SK-N-SH (cell line): ENCODE measurements at regions not wholly inside any gene's neighbourhood (a gene's known extent, or its start where the extent isn't known, plus 50 kb on each side); places are given as distances from the start of the nearest gene placed in this dataset.

ENCODE experiments used
- CTCF ChIA-PET: fragments of 300-600, 350-600 bp; formaldehyde crosslinking; extraction: SDS; loops from one replicate; lab custom pipeline; 2021; lab: Yijun Ruan, JAX
- POLR2A ChIA-PET: fragments of 350-600 bp; sonication (Branson Sonifier 250); formaldehyde crosslinking; extraction: SDS; loops from one replicate; lab custom pipeline; 2020; ENCODE audit warnings: antibody characterized with exemption, inconsistent platforms; lab: Yijun Ruan, JAX
- DNase-seq: peaks from one replicate; pipeline ENCODE4 v3.0.0; 2012
- H2AFZ ChIP-seq: fragments of 200-600 bp; sonication (generic); 2 replicates; pipeline ENCODE4 v1.8.1; 2016; ENCODE audit warnings: antibody characterized with exemption, mild to moderate bottlenecking, low read depth
- H3F3A ChIP-seq: fragments of 200-600 bp; sonication (generic); replicated peaks from 2 replicates; pipeline ENCODE3; 2016; ENCODE audit warnings: antibody characterized with exemption, mild to moderate bottlenecking; ENCODE audit not compliant: insufficient read depth
- H3K27ac ChIP-seq, 2 experiments: fragments of 200-500 bp in 1 of 2; fragments of 200-600 bp in 1 of 2; sonication (Bioruptor generic) in 1 of 2; sonication (generic), shearing (Covaris generic) in 1 of 2; 2 replicates each; pipeline versions ENCODE4 v1.5.1 to v1.6.1; 2014 to 2016; ENCODE audit warnings: low read depth in 2 of 2, inconsistent platforms in 1 of 2, low read length in 1 of 2, mild to moderate bottlenecking in 1 of 2, mixed read lengths in 1 of 2
- H3K27me3 ChIP-seq: fragments of 200-600 bp; sonication (generic), shearing (Covaris generic); 2 replicates; pipeline ENCODE4 v1.6.1; 2016; ENCODE audit warnings: mixed run types; ENCODE audit not compliant: insufficient read depth
- H3K36me3 ChIP-seq, 2 experiments: fragments of 200-500 bp in 1 of 2; fragments of 200-600 bp in 1 of 2; sonication (Bioruptor generic) in 1 of 2; sonication (generic) in 1 of 2; replicated peaks in 1 of 2; 2 replicates each; pipeline versions ENCODE3 to v1.5.1; 2014 to 2016; ENCODE audit warnings: low read length in 1 of 2, mild to moderate bottlenecking in 1 of 2; ENCODE audit not compliant: insufficient read depth in 2 of 2, control insufficient read depth in 1 of 2
- H3K4me1 ChIP-seq, 2 experiments: fragments of 200-500 bp in 1 of 2; fragments of 200-600 bp in 1 of 2; sonication (Bioruptor generic) in 1 of 2; sonication (generic), shearing (Covaris generic) in 1 of 2; 2 replicates each; pipeline versions ENCODE4 v1.5.1 to v1.6.1; 2014 to 2016; ENCODE audit warnings: low read depth in 1 of 2, low read length in 1 of 2, mixed run types in 1 of 2; ENCODE audit not compliant: insufficient read depth in 2 of 2, control insufficient read depth in 1 of 2
- H3K4me2 ChIP-seq: fragments of 200-600 bp; sonication (generic), shearing (Covaris generic); 2 replicates; pipeline ENCODE4 v1.6.1; 2017; ENCODE audit warnings: mixed run types
- H3K4me3 ChIP-seq, 2 experiments: fragments of 200-500 bp in 1 of 2; fragments of 200-600 bp in 1 of 2; sonication (Bioruptor generic) in 1 of 2; sonication (generic), shearing (Covaris generic) in 1 of 2; 2 replicates each; pipeline versions ENCODE4 v1.5.1 to v1.8.1; 2014 to 2016; ENCODE audit warnings: low read depth in 2 of 2, inconsistent platforms in 1 of 2, low read length in 1 of 2, mild to moderate bottlenecking in 1 of 2, mixed read lengths in 1 of 2, moderate library complexity in 1 of 2
- H3K79me2 ChIP-seq: fragments of 200-600 bp; sonication (generic); 2 replicates; pipeline ENCODE4 v1.8.1; 2017; ENCODE audit warnings: mild to moderate bottlenecking; ENCODE audit not compliant: insufficient read depth
- H3K9ac ChIP-seq: fragments of 200-600 bp; sonication (generic); 2 replicates; pipeline ENCODE4 v1.6.1; 2017; ENCODE audit warnings: mixed run types
- H3K9me2 ChIP-seq: fragments of 200-600 bp; sonication (generic); 2 replicates; pipeline ENCODE4 v1.6.1; 2017; ENCODE audit warnings: mixed run types
- H3K9me3 ChIP-seq: fragments of 200-600 bp; sonication (generic); 2 replicates; pipeline ENCODE4 v1.6.1; 2017; ENCODE audit warnings: mixed run types, mild to moderate bottlenecking, moderate library complexity
- H4K20me1 ChIP-seq: fragments of 200-600 bp; sonication (generic); 2 replicates; pipeline ENCODE4 v1.6.1; 2017; ENCODE audit warnings: mild to moderate bottlenecking, mixed run types; ENCODE audit not compliant: insufficient read depth
- ELF1 ChIP-seq: IDR thresholded peaks from 2 replicates; pipeline ENCODE4 v1.4.0; 2012
- EP300 ChIP-seq, 2 experiments: IDR thresholded peaks; 2 replicates each; pipeline versions ENCODE4 v1.4.0 to v1.6.1; 2012; ENCODE audit warnings: borderline replicate concordance in 1 of 2, low read depth in 1 of 2, low read length in 1 of 2
- EZH2phosphoT487 ChIP-seq: fragments of 200-600 bp; sonication (generic); IDR thresholded peaks from 2 replicates; pipeline ENCODE4 v1.6.1; 2017; ENCODE audit warnings: low read depth, mixed run types, mild to moderate bottlenecking, antibody characterized with exemption, moderate library complexity, borderline replicate concordance
- JUND ChIP-seq: IDR thresholded peaks from 2 replicates; pipeline ENCODE4 v1.4.0; 2012
- MXI1 ChIP-seq: IDR thresholded peaks from 2 replicates; pipeline ENCODE4 v1.6.1; 2012; ENCODE audit warnings: mild to moderate bottlenecking, low read depth, low read length, improper control_type of control experiment
- NFIC ChIP-seq: IDR thresholded peaks from 2 replicates; pipeline ENCODE4 v1.4.0; 2012; ENCODE audit warnings: borderline replicate concordance
- NRF1 ChIP-seq: IDR thresholded peaks from 2 replicates; pipeline ENCODE4 v1.6.1; 2012; ENCODE audit warnings: low read depth, mild to moderate bottlenecking, low read length
- POLR2AphosphoS5 ChIP-seq: IDR thresholded peaks from 2 replicates; pipeline ENCODE4 v1.6.1; 2012; ENCODE audit warnings: low read depth, low read length
- RFX5 ChIP-seq: IDR thresholded peaks from 2 replicates; pipeline ENCODE4 v1.6.1; 2012; ENCODE audit warnings: mild to moderate bottlenecking, improper control_type of control experiment, low read length
- SMC3 ChIP-seq: IDR thresholded peaks from 2 replicates; pipeline ENCODE4 v1.6.1; 2012; ENCODE audit warnings: low read depth, low read length, improper control_type of control experiment
- WGBS: methylation state at CpG from one replicate; pipeline ENCODE4 v1.1.6; 2017; ENCODE audit warnings: low lambda C conversion rate; 5-methylcytosine and 5-hydroxymethylcytosine counted together
- TF ChIP-seq, protein P1 (sequence below): IDR thresholded peaks from 2 replicates; pipeline ENCODE4; 2012
- TF ChIP-seq, protein P2 (sequence below): fragments of 150-350 bp; IDR thresholded peaks from 2 replicates; pipeline ENCODE4 v1.6.1; 2016; ENCODE audit warnings: mild to moderate bottlenecking, low read depth, low read length

DNA sequence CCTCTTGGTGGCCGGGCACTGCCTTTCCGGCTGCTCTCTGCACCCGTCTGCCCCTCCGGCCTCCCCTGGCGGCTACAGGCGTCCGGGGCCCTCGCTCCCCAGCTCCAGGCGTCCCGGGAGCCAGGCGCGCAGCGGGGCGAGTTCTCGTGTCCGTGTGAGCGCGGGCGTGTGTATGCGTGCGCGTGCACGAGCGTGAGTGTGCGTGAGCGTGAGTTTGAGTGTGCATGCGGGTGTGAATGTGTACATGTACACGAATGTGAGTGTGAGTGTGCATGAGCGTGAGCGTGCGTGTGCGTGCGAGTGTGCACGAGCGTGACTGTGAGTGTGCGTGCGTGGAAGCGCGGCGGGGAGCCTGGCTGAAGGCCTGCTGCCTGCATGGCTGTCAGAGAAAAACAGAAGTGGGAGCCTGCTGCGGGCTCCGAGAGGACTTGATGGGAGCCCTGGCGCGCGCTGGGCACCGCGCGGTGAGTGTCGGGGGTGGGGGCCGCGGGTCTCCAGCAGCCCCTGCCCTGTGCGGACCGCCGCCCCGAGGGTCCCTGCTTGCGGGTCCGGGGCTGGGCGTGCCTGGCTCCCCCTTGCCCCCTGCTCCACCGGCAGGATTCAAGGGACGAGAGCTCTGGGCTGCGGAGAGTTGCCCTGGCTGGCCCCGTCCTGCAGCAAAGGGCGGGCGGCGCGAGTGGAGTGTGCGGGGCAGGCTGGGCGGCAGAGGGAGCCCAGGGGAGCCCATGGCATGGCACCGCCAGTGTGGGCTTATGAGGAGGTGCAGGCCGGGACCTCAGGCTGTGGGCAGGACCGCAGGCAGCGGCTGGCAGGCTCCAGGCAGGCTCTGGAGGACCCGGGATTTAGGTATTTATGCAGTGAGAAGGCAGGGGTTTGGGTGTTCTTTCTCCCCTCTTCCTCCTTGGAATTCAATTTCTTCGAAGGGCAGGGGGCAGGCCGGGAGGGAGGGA, 75.8 kb upstream of the EN2 start:
- no peak overlapping the region for H3K9ac ChIP-seq
- peak; percentile 63 for DNase-seq
- 0 out of 2 replicates have a peak, but pooled peaks cover 6% of the 10 kb centered on the region for H4K20me1 ChIP-seq
- no peak overlapping the region for H2AFZ ChIP-seq
- TF ChIP-seq JUND (no peak), MXI1 (no peak)
- peaks cover 99% of the 10 kb centered on the region for H3K27me3 ChIP-seq
- H3K9me3 ChIP-seq: no peaks in the 10 kb centered on the region
- no peaks in the 10 kb centered on the region for H3K9me2 ChIP-seq
- peak overlapping the region; percentile 71 for H3K4me2 ChIP-seq
- 11% methylated on average over 58 of the region's 75 CpGs for WGBS
- POLR2A ChIA-PET: no interaction called here
- peak overlapping the region; percentile 6 to 12; a peak in 2 of 4 replicates for H3K4me3 ChIP-seq
- CTCF ChIA-PET: interaction anchor here (0.6 to 4.5 kb wide), 11 partner anchors 11 to 468 kb away, joined by 3 to 29 read pairs (median 5); no protein-coding TSS in a partner anchor
- H3K27ac ChIP-seq: no peak overlapping the region
- H3F3A ChIP-seq: no peaks in the 10 kb centered on the region
- no peaks in the 10 kb centered on the region for H3K36me3 ChIP-seq
- peaks cover 3 to 4% of the 10 kb centered on the region in 2 experiments; a peak in 1 of 4 replicates for H3K4me1 ChIP-seq
- H3K79me2 ChIP-seq: no peaks in the 10 kb centered on the region

DNA sequence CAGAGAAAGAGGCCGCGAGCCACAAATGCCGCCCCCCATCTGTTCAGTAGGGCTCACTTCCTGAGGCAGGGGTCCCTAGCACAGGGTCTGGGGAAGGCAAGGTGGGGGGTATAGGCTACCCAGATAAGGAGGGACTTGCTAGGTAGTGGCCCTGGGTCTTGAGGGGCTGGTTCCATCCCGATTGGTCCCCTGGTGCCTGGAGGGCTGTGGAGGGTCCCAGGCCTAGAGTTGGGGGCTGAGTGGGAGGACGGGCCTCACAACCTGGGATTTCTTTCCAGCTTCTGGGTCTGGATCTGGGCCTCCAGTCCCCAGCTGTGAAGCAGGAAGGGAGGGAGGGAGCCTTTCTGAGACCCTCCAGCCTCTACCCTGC, 75.1 kb upstream of the EN2 start:
- WGBS: 65% methylated on average over 4 of the region's 5 CpGs
- Histone ChIP-seq H3K4me2 (no peak overlapping the region), H3K36me3 (no peaks in the 10 kb centered on the region), H3K4me1 (peaks cover 3 to 4% of the 10 kb centered on the region in 2 experiments; a peak in 1 of 4 replicates), H3K27ac (no peak overlapping the region), H3K79me2 (no peaks in the 10 kb centered on the region), H4K20me1 (0 out of 2 replicates have a peak, but pooled peaks cover 6% of the 10 kb centered on the region), H3K9ac (no peak overlapping the region), H3K27me3 (peaks cover 99% of the 10 kb centered on the region), H3K9me3 (no peaks in the 10 kb centered on the region), H3F3A (no peaks in the 10 kb centered on the region), H3K9me2 (no peaks in the 10 kb centered on the region), H2AFZ (no peak overlapping the region), H3K4me3 (no peak overlapping the region)
- TF ChIP-seq SMC3 (no peak), POLR2AphosphoS5 (no peak), NRF1 (no peak), ELF1 (no peak), EP300 (IDR thresholded peaks at IDR 0.05; ENCODE audit: borderline replicate concordance in 1 of 2, low read depth in 1 of 2, low read length in 1 of 2) (no peak), MXI1 (no peak), RFX5 (no peak), EZH2phosphoT487 (no peak), NFIC (no peak)
- TF ChIP-seq, protein P1, sequence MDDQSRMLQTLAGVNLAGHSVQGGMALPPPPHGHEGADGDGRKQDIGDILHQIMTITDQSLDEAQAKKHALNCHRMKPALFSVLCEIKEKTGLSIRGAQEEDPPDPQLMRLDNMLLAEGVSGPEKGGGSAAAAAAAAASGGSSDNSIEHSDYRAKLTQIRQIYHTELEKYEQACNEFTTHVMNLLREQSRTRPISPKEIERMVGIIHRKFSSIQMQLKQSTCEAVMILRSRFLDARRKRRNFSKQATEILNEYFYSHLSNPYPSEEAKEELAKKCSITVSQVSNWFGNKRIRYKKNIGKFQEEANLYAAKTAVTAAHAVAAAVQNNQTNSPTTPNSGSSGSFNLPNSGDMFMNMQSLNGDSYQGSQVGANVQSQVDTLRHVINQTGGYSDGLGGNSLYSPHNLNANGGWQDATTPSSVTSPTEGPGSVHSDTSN: no peak
- TF ChIP-seq, protein P2, sequence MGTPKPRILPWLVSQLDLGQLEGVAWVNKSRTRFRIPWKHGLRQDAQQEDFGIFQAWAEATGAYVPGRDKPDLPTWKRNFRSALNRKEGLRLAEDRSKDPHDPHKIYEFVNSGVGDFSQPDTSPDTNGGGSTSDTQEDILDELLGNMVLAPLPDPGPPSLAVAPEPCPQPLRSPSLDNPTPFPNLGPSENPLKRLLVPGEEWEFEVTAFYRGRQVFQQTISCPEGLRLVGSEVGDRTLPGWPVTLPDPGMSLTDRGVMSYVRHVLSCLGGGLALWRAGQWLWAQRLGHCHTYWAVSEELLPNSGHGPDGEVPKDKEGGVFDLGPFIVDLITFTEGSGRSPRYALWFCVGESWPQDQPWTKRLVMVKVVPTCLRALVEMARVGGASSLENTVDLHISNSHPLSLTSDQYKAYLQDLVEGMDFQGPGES: no peak
- ChIA-PET CTCF (interaction anchor here (0.6 to 4.5 kb wide), 7 partner anchors 12 to 469 kb away, joined by 3 to 29 read pairs (median 5); no protein-coding TSS in a partner anchor), POLR2A (no interaction called here)
- DNase-seq: no peak
